Mesendoderm (in vitro differentiated cells): ENCODE measurements at regions not wholly inside any gene's neighbourhood (a gene's known extent, or its start where the extent isn't known, plus 50 kb on each side); places are given as distances from the start of the nearest gene placed in this dataset.

Experiments
- DNase-seq: peaks from one replicate; pipeline ENCODE4 v3.0.0; 2013
- H2AK5ac ChIP-seq: 2 replicates; pipeline ENCODE4 v1.6.1; 2013; ENCODE audit warnings: low read length, inconsistent platforms
- H2BK120ac ChIP-seq: 2 replicates; pipeline ENCODE4 v1.6.1; 2013; ENCODE audit warnings: low read depth, mild to moderate bottlenecking, low read length, moderate library complexity, mixed read lengths
- H2BK15ac ChIP-seq: replicated peaks from 2 replicates; pipeline ENCODE4 v1.6.1; 2013; ENCODE audit warnings: low read depth, mild to moderate bottlenecking, moderate library complexity
- H2BK5ac ChIP-seq: 2 replicates; pipeline ENCODE4 v1.6.1; 2013; ENCODE audit warnings: low read length, inconsistent platforms
- H3K18ac ChIP-seq: 2 replicates; pipeline ENCODE4 v1.6.1; 2013; ENCODE audit warnings: mild to moderate bottlenecking, low read length, mixed read lengths
- H3K23ac ChIP-seq: one replicate; pipeline ENCODE4 v1.6.1; 2013; ENCODE audit warnings: low read length
- H3K27ac ChIP-seq: 2 replicates; pipeline ENCODE4 v1.5.1; 2013; ENCODE audit warnings: low read depth, mild to moderate bottlenecking, inconsistent platforms, low read length, moderate library complexity
- H3K27me3 ChIP-seq: 2 replicates; pipeline ENCODE4 v1.6.1; 2013; ENCODE audit warnings: low read length, control low read depth, mild to moderate bottlenecking, inconsistent platforms; ENCODE audit not compliant: insufficient read depth, poor library complexity
- H3K36me3 ChIP-seq: 2 replicates; pipeline ENCODE4 v1.6.1; 2013; ENCODE audit warnings: low read length, inconsistent platforms; ENCODE audit not compliant: control insufficient read depth, insufficient read depth
- H3K4ac ChIP-seq: one replicate; pipeline ENCODE4 v1.6.1; 2013; ENCODE audit warnings: low read depth, mild to moderate bottlenecking, low read length, moderate library complexity
- H3K4me1 ChIP-seq: 2 replicates; pipeline ENCODE4 v1.6.1; 2013; ENCODE audit warnings: low read depth, low read length, inconsistent platforms; ENCODE audit not compliant: control insufficient read depth
- H3K4me2 ChIP-seq: 2 replicates; pipeline ENCODE4 v1.6.1; 2013; ENCODE audit warnings: low read length
- H3K4me3 ChIP-seq: 2 replicates; pipeline ENCODE4 v1.5.1; 2013; ENCODE audit warnings: mild to moderate bottlenecking, low read length
- H3K56ac ChIP-seq: one replicate; pipeline ENCODE4 v1.6.1; 2013; ENCODE audit warnings: low read length
- H3K79me1 ChIP-seq: 2 replicates; pipeline ENCODE4 v1.6.1; 2013; ENCODE audit warnings: low read length, inconsistent platforms
- H3K79me2 ChIP-seq: 2 replicates; pipeline ENCODE4 v1.6.1; 2013; ENCODE audit warnings: mild to moderate bottlenecking, low read length; ENCODE audit not compliant: control insufficient read depth, insufficient read depth
- H3K9ac ChIP-seq: 2 replicates; pipeline ENCODE4 v1.6.1; 2013; ENCODE audit warnings: low read length, inconsistent platforms
- H4K5ac ChIP-seq: one replicate; pipeline ENCODE4 v1.6.1; 2013; ENCODE audit warnings: low read length
- H4K8ac ChIP-seq: one replicate; pipeline ENCODE4 v1.6.1; 2013; ENCODE audit warnings: low read depth, mild to moderate bottlenecking, control low read depth, low read length, moderate library complexity
- WGBS: extraction: QIAGEN DNeasy Blood & Tissue Kit; methylation state at CpG from one replicate; pipeline ENCODE4 v1.1.7; 2013; ENCODE audit warnings: low lambda C conversion rate, missing lambda C conversion rate; ENCODE audit not compliant: insufficient coverage; ENCODE audit errors: extremely low coverage; 5-methylcytosine and 5-hydroxymethylcytosine counted together

GRCh38 chr4:33566649-33567048, 2677.7 kb downstream of the ARAP2 start:
- DNase-seq, result peak; percentile 6
- H2BK5ac ChIP-seq, result no peak overlapping the region
- no peaks in the 10 kb centered on the region for H3K79me2 ChIP-seq
- H3K56ac ChIP-seq, result no peak overlapping the region
- no peak overlapping the region for H4K5ac ChIP-seq
- no peak overlapping the region for H3K27ac ChIP-seq
- no peak overlapping the region for H2BK120ac ChIP-seq
- no peaks in the 10 kb centered on the region for H3K27me3 ChIP-seq
- no peak overlapping the region for H2BK15ac ChIP-seq
- no peak overlapping the region for H3K9ac ChIP-seq
- no peaks in the 10 kb centered on the region for H3K79me1 ChIP-seq
- no peak overlapping the region for H3K4me2 ChIP-seq
- no peak overlapping the region for H3K4ac ChIP-seq
- no peaks in the 10 kb centered on the region for H3K36me3 ChIP-seq
- no peak overlapping the region for H3K4me3 ChIP-seq
- no peaks in the 10 kb centered on the region for H3K4me1 ChIP-seq
- WGBS, result no CpG with 5 or more reads among the region's 2 CpGs
- H3K23ac ChIP-seq, result no peak overlapping the region
- H2AK5ac ChIP-seq, result no peak overlapping the region
- H3K18ac ChIP-seq, result no peak overlapping the region
- no peak overlapping the region for H4K8ac ChIP-seq

DNA sequence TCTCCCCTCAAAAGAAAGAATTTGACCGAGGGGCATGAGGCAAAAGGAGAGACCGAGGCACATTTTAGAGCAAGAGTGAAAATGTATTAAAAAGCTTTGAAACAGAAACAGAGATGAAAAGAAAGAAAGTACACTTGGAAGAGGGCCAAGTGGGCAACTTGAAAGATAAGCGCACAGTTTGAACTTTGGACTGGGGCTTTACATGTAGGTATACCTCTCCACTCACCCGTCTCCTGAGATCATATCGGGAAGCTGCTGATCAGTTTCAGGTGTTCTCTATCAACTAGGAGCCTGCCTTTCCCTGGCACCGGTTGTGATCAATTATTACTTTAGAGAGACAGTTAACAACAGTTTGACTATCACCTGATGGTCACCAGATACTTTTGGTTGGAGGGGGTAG, 2666.5 kb downstream of the ARAP2 start:
- Histone ChIP-seq H3K9ac (no peak overlapping the region), H3K23ac (no peak overlapping the region), H3K18ac (no peak overlapping the region), H3K79me1 (no peaks in the 10 kb centered on the region), H3K79me2 (no peaks in the 10 kb centered on the region), H4K5ac (no peak overlapping the region), H2BK120ac (no peak overlapping the region), H3K4me1 (no peaks in the 10 kb centered on the region), H2AK5ac (no peak overlapping the region), H3K4me2 (no peak overlapping the region), H4K8ac (no peak overlapping the region), H3K4me3 (no peak overlapping the region), H2BK5ac (no peak overlapping the region), H3K27ac (no peak overlapping the region), H2BK15ac (no peak overlapping the region), H3K4ac (no peak overlapping the region), H3K27me3 (no peaks in the 10 kb centered on the region), H3K56ac (no peak overlapping the region), H3K36me3 (no peaks in the 10 kb centered on the region)
- no CpG with 5 or more reads among the region's 6 CpGs for WGBS
- DNase-seq, result no peak

GRCh38 chr4:33579951-33580350, 2664.4 kb downstream of the ARAP2 start:
- no peak overlapping the region for H3K4ac ChIP-seq
- no peaks in the 10 kb centered on the region for H3K79me2 ChIP-seq
- no peak for DNase-seq
- no peaks in the 10 kb centered on the region for H3K27me3 ChIP-seq
- no peak overlapping the region for H3K18ac ChIP-seq
- no peak overlapping the region for H2BK5ac ChIP-seq
- no peaks in the 10 kb centered on the region for H3K79me1 ChIP-seq
- no peak overlapping the region for H4K8ac ChIP-seq
- H2BK15ac ChIP-seq, result no peak overlapping the region
- no peak overlapping the region for H2BK120ac ChIP-seq
- H3K9ac ChIP-seq, result no peak overlapping the region
- H3K23ac ChIP-seq, result no peak overlapping the region
- no CpG with 5 or more reads among the region's 3 CpGs for WGBS
- H3K56ac ChIP-seq, result no peak overlapping the region
- H2AK5ac ChIP-seq, result no peak overlapping the region
- no peak overlapping the region for H3K4me3 ChIP-seq
- H4K5ac ChIP-seq, result no peak overlapping the region
- H3K36me3 ChIP-seq, result no peaks in the 10 kb centered on the region
- no peak overlapping the region for H3K27ac ChIP-seq
- no peaks in the 10 kb centered on the region for H3K4me1 ChIP-seq
- no peak overlapping the region for H3K4me2 ChIP-seq

DNA sequence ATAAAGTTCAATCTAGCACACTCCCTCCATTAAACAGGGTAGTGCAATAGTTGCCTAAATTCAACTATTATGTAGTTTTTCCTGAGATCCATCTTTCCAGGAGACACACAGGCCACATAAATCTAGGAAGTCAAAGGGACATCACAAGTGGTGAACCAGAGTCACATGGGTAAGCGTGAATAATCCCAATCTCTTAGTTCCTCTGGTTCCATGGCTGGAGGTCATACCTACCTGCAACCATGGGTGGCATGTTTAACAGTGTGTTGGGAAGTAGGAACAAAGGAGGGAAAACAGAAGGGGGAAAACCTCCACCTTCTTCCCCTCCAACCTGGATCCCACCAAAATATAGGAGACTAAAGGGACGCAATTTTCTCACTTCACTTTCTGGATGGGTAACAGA, 2651.6 kb downstream of the ARAP2 start:
- DNase-seq, result peak; percentile 15

DNA sequence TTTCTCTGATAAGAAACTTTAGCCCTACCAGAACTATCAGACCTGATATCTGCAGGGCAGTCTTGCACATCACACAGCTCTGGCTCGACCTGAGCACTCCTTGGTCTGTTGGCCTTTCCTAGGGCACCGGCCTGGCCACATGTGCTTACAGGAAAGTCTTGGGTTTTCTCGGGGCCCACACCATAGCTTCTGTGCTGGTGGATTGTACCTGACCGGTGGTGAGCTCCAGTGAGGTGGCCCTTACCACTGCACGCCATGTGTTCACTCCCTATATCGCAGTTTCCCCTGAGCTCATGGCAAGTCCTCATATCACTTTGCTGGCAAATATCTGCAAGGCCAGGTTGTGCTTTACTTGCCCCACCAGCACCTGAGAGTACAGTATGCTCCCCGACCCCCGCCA, 2637.4 kb downstream of the ARAP2 start:
- H3K23ac ChIP-seq, result no peak overlapping the region
- no peak overlapping the region for H3K27ac ChIP-seq
- no peak overlapping the region for H2AK5ac ChIP-seq
- no peaks in the 10 kb centered on the region for H3K79me1 ChIP-seq
- H2BK5ac ChIP-seq, result no peak overlapping the region
- no peak overlapping the region for H2BK15ac ChIP-seq
- H3K9ac ChIP-seq, result no peak overlapping the region
- no peak overlapping the region for H4K5ac ChIP-seq
- H3K36me3 ChIP-seq, result no peaks in the 10 kb centered on the region
- WGBS, result no CpG with 5 or more reads among the region's 8 CpGs
- no peak overlapping the region for H3K4me2 ChIP-seq
- no peak overlapping the region for H4K8ac ChIP-seq
- H3K18ac ChIP-seq, result no peak overlapping the region
- no peaks in the 10 kb centered on the region for H3K27me3 ChIP-seq
- no peak overlapping the region for H3K4ac ChIP-seq
- no peak overlapping the region for H3K4me3 ChIP-seq
- no peak overlapping the region for H3K56ac ChIP-seq
- DNase-seq, result no peak
- no peaks in the 10 kb centered on the region for H3K79me2 ChIP-seq
- no peaks in the 10 kb centered on the region for H3K4me1 ChIP-seq
- H2BK120ac ChIP-seq, result no peak overlapping the region

More for the DNA sequence above, 2651.6 kb downstream of the ARAP2 start:
- Histone ChIP-seq H3K18ac (no peak overlapping the region), H4K8ac (no peak overlapping the region), H4K5ac (no peak overlapping the region), H3K4me1 (no peaks in the 10 kb centered on the region), H3K23ac (no peak overlapping the region), H3K4me3 (no peak overlapping the region), H3K9ac (no peak overlapping the region), H2AK5ac (no peak overlapping the region), H2BK5ac (no peak overlapping the region), H2BK120ac (no peak overlapping the region), H3K56ac (no peak overlapping the region), H3K79me1 (no peaks in the 10 kb centered on the region), H3K4ac (no peak overlapping the region), H3K27me3 (no peaks in the 10 kb centered on the region), H3K4me2 (no peak overlapping the region), H3K27ac (no peak overlapping the region), H3K79me2 (no peaks in the 10 kb centered on the region), H3K36me3 (no peaks in the 10 kb centered on the region), H2BK15ac (no peak overlapping the region)
- no CpG with 5 or more reads among the region's 2 CpGs for WGBS

- WGBS, result no CpG with 5 or more reads among the region's 2 CpGs
- H3K4me3 ChIP-seq, result no peak overlapping the region
These were observed 2628.2 kb downstream of the ARAP2 start for GRCh38 chr4:33616121-33616520.

More at GRCh38 chr4:33616121-33616520, 2628.2 kb downstream of the ARAP2 start:
- H3K4me1 ChIP-seq, result no peaks in the 10 kb centered on the region
- no peaks in the 10 kb centered on the region for H3K27me3 ChIP-seq
- no peaks in the 10 kb centered on the region for H3K79me1 ChIP-seq
- H3K27ac ChIP-seq, result no peak overlapping the region
- no peaks in the 10 kb centered on the region for H3K79me2 ChIP-seq
- no peak overlapping the region for H4K5ac ChIP-seq
- H2BK120ac ChIP-seq, result no peak overlapping the region
- DNase-seq, result no peak
- no peak overlapping the region for H3K56ac ChIP-seq
- no peak overlapping the region for H3K23ac ChIP-seq
- H3K4ac ChIP-seq, result no peak overlapping the region
- H3K36me3 ChIP-seq, result no peaks in the 10 kb centered on the region
- H2BK5ac ChIP-seq, result no peak overlapping the region
- H3K18ac ChIP-seq, result no peak overlapping the region
- no peak overlapping the region for H4K8ac ChIP-seq
- H2AK5ac ChIP-seq, result no peak overlapping the region
- no peak overlapping the region for H2BK15ac ChIP-seq
- H3K4me2 ChIP-seq, result no peak overlapping the region
- no peak overlapping the region for H3K9ac ChIP-seq
